COLO668 (cell line): ENCODE measurements at regions not wholly inside any gene's neighbourhood (a gene's known extent, or its start where the extent isn't known, plus 50 kb on each side); places are given as distances from the start of the nearest gene placed in this dataset.
"Not testable (repeated sequence)": the region's sequence is repeated elsewhere in the genome, so short reads cannot be mapped to it uniquely, and the experiment has no call there.

Source experiments
- DNase-seq: peaks from one replicate; lab custom pipeline; 2025; ENCODE audit not compliant: unreplicated experiment; lab: John Stamatoyannopoulos, UW

DNA sequence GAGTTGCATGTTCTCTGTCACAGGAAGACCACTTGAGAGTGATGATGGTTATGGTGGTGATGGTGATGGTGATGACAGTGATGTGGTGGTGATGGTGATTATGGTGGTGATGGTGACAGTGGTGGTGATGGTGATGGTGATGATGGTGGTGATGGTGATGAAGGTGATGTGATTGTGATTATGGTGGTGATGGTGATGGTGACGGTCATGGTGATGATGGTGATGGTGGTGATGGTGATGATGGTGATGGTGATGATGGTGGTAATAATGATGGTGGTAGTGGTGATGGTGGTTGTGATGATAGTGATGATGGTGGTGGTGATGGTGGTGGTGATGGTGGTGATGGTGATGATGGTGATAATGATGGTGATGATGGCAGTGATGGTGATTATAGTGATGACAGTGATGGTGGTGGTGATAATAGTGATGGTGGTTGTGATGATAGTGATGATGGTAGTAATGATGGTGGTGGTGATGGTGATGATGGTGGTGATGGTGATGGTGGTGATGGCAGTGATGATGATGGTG is 93.7 kb downstream of the ASB1 start:
- DNase-seq = no peak

DNA sequence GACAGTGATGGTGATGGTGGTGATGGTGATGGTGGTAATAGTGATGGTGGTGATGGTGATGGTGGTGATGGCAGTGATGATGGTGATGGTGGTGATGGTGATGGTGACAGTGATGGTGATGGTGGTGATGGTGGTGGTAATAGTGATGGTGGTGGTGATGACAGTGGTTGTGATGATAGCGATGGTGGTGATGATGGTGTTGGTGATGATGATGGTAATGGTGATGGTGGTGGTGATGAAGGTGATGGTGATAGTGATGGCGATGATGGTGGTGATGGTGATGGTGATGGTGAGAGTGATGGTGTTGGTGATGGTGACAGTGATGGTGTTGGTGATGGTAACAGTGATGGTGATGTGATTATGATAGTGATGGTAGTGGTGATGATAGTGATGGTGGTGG is 94.3 kb downstream of the ASB1 start:
- no peak for DNase-seq

DNA sequence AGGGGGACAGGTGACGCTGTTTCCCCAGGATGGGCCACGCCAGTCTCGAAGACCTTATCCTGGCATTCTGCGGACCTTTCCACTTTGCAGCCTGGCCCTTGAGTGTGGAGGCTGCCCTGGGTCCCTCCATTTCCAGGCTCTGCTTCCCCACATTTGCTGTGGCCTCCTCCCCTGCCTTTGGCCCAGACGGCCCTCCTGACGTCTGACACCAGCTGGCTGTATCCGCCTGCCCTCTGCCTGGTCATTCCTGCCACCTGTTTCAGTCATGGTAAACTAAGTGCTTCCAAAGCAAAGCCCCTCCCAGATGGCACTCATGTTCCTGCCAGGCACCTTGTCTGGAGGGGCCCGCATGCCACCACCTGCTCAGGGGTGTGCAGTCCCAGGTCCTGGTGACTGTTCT is 95.1 kb downstream of the ASB1 start:
- peak; percentile 54 for DNase-seq

DNA sequence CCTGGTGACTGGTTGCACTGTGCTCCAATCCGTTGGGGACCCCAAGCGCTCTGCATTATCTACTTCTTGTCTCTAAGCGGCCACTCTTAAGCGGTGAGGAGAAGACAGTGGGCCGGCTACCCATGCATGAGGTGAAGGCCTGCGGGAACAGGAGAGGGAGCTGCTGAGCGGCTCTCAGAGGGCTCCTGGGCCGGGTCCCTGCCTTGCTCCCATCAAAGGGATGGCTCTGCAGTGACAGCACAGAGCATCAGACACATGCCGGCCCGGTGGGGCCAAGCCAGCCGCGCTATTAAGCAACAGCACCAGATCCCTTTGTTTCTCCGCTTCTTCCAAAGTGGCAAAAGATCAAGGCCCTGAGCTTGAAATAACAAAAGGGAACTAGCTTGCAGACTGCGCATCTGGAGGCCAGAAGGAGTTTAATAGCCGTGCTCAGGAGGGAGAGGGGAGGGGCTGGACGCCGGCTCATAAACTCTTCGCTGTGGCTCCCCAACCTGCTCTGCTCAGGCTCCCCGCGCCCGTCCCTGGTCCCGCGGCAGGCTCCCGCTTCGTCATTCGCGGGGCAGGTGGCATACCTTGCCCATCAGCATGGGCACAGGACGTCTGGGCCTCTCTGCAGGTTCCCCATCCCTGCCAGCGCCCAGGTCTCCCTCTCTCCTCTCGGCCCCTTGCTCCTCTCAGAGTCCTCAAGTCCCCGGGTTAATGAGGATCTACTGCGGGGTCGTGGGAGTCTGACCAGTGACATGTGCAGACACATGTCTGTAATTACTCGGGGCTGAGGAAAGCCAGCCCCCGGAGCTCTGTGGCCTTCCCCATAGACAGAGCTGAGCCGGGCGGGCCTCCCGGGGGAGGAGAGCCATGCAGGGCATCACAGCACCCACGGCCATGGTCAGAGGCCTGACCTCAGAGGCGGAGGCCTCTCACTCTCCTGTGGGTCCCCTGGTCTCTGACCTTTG is 96.7 kb downstream of the ASB1 start:
- no peak for DNase-seq

DNA sequence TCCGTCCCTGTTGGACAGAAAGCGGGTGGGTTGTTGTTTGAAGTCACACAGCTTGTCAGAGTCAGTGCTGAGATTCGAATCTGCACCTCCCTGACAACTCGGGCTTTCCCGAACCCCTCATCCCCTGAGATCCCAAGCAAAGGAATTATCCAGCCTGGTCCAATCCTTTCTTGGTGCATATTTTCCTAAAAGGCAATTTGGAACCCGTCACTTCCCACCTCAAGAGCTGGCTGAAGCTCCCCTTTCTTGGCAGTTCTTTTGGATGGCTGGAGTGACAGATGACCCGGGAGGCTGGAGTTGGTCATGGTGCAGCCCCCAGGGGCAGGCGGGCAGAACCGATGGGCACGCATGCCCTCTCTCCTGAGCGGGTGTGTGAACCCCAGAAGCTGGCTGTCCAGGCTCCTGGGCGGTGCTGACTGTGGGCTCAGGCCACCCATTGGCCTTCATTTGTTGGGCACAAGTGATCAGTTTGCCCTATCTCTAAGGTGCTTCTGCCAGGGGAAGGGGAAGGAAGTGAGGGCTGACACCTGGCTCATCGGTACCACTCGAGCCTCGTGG is 97.8 kb downstream of the ASB1 start:
- DNase-seq = no peak

DNA sequence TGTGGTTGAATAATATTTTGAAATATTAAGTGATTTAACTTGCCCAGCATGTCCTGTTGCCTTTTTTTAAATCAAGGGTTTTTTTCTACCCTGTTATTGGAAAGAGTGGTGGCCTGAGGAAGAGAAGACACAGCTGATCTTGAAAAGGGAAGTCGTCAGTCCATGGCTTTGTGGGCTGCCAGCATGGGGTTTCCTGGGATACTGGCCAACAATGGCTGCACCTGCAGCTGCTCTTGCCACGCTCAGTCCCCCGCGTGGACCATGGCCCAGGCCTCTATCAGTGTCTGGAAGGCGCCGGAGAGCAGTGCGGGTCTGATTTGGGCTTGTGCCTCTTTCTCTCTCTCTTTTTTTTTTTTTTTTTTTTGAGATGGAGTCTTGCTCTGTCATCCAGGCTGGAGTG is 99.3 kb downstream of the ASB1 start:
- DNase-seq = peak; percentile 51

DNA sequence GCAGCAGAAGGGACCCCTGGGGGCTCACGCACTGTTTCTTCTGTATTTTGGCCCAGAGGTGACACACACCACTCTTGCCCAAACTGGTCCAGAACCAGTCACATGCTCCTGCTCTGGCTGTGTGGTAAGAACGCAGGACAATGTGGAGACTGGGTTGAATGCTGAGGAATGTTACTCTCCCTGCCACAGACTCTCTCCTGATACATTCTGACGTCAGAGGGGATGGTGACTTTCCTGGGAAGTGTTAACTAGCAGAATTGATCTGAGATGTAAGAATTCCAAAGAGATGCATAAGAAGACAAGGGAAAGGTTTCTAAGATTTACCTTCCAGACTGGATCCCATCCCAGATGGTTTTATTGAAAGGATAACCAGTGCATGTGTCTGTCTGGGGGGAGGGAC is 100.8 kb downstream of the ASB1 start:
- no peak for DNase-seq

DNA sequence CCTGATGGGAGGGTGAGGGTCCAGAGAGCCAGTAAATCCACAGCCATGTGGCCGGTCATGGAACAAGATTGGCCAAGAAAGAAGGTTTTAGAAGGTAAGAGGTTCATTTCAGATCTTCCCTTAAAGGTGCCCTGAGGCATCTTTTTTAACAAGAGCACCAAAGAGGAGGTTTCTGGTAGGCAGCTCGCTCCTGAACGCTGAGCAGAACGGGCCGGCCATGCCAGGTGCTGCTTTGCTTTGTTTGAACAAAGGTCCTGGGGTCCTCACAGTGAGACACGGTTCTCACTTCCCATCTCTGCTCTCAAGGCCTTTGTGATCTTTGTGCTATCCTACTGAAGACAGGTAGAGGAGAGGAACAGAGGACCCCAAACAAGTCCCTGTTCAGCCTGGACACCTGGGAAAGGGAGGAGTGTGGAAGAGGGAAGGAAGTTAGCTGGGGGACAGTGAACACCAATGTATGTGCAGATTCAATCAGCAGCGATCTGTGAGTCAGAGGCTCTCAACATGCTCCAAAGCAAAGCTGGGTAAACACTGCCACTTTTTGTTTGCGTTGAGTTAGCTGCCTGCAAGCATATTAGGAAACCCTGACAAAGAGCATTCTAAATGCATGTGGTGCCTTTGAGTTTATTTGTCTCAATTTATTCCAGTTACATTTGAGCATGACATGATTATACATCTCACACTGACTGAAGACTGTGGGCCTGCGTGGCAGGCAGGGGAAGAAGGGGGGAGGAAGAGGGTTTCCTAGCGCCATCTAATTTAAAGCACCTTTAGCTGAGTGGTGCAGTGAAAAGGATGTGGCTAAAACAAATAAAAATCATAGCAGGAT is 102.4 kb downstream of the ASB1 start:
- peak; percentile 70 for DNase-seq

DNA sequence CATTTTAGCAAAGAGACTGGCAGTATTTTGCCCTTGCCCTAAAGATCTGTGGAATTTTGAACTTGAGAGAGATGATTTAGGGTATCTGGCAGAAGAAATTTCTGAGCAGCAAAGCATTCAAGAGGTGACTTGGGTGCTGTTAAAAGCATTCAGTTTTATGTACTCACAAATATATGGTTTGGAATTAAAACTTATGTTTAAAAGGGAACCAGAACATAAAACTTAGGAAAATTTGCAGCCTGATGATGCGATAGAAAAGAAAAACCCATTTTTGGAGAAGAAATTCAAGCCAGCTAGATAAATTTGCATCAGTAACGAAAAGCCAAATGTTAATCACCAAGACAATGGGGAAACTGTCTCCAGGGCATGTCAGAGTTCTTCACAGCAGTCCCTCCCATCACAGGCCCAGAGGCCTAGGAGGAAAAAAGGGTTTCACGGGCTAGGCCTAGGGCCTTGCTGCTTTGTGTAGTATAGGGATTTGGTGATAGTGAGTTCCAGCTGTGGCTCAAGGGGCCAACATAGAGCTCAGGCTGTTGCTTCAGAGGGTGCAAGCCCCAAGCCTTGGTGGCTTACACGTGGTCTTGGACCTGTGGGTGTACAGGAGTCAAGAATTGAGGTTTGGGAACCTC is 104.4 kb downstream of the ASB1 start:
- DNase-seq = not testable (repeated sequence)

DNA sequence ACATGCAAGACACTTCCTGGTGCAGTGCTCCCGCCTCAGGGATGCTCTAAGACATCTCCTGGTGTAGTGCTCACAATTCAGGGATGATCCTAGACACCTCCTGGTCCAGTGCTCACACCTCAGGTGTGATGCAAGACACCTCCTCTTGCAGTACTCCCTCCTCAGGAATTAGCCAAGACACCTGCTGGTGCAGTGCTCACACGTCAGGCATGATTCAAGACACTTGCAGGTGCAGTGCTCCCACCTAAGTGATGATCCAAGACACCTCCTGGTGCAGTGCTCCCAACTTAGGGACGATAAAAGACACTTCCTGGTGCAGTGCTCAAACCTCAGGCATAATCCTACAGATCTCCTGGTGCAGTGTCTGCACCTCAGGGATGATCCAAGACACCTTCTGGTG is 117.0 kb downstream of the ASB1 start:
- DNase-seq = not testable (repeated sequence)

DNA sequence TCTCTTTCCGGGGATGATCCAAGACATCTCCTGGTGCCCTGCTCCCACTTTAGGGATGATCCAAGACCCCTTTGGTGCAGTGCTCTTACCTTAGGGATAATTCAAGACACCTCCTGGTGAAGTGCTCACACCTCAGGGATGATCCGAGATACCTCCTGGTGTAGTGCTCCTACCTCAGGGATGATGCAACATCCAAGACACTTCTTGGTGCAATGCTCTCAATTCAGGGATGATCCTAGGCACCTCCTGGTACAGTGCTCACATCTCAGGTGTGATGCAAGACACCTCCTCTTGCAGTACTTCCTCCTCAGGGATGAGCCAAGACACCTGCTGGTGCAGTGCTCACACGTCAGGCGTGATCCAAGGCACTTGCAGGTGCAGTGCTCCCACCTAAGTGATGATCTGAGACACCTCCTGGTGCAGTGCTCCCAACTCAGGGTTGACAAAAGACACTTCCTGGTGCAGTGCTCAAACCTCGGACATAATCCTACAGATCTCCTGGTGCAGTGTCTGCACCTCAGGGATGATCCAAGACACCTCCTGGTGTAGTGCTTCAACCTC is 122.3 kb downstream of the ASB1 start:
- DNase-seq = no peak

DNA sequence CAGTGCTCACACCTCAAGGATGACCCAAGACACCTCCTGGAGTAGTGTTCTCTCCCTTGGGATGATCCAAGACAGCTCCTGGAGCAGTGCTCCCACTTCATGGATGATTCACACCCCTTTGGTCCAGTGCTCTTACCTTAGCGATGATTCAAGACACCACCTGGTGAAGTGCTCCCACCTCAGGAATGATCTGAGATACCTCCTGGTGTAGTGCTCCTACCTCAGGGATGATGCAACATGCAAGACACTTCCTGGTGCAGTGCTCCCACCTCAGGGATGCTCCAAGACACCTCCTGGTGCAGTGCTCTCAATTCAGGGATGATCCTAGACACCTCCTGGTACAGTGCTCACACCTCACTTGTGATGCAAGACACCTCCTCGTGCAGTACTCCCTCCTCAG is 123.1 kb downstream of the ASB1 start:
- no peak for DNase-seq

DNA sequence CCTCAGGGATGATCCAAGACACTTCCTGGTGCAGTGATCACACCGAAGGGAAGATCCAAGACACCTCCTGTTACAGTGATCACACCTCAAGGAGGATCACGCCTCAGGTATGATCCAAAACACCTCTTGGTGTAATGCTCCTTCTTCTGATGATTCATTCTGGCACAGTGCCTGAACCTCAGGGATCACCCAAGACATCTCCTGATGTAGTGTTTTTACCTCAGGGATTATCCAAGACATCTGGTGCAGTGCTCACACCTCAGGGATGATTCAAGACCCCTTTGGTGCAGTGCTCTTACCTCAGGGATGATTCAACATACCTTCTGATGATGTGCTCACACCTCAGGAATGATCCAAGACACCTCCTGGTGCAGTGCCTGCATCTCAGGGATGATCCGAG is 124.4 kb downstream of the ASB1 start:
- no peak for DNase-seq

DNA sequence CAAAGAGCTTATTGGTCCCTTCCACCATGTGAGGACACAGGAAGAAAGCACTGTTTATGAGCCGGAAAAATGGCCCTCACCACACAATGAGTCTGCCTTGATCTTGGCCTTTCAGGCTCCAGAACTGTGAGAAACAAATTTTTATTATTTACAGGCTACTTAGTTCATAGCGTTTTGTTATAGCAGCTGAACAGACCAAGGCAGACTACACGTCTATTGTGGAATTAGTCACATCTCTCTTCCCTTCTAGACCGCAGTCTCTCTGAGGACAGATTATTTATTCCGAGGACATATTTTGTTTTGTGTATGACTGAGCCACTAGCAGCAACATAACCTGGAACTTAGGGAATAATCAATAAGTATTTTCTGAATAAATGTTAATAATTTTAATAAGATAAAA is 125.5 kb downstream of the ASB1 start:
- no peak for DNase-seq

DNA sequence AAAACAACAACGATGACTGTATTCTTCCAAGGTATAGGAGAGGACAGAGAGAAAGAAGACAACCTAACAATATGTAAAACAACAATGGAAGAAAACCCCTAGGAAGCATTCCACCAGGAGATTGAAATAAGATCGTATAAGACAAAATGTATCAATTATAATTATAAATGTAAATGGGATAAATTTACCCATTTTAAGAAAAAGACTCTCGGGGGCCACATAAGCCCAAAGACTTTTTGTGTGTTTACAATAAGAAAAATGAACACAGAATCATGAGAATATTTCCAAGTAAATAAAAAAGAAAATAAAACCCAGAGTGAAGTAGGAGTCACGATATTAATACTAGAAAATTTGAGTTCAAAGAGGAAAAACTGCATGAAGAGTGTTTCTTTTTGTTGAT is 126.4 kb downstream of the ASB1 start:
- DNase-seq = no peak

DNA sequence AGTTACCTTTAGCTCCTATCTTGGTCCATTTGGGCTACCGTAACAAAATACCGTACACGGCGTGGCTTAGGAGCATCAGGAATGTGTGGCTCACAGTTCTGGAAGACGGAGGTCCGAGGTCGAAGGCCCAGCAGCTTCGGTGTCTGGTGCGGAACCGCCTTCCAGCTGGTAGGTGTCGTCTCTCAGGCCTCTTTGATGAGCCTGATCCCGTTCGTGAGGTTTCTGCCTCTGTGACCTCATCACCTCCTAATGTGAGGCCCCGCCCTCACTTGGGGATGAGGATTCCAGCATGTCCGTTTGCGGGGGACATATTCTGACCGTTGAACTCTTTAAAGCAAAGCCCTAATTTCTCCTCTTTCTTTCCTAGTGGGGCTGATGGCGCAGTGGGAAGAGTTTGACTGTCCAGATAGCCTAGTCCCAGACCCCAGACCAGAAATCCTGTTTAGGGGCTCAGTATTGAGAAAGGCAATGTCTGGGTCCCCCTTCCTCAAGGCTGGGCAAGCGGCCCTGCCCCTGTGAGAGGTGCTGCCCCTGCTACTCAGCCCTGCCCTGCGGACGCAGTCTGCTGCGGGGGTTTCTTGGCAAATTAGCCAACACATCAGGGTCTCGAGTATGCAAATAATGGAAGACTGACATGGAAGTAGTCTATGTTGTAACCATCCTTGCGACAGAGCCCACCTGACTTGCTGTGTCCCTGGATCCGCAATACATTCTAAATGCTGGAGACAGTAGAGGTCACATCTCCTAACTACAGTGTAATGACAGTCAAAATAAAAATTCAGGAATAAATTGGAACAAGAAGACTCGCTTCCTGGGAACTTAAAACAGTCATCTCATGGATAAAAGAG is 128.0 kb downstream of the ASB1 start:
- no peak for DNase-seq

DNA sequence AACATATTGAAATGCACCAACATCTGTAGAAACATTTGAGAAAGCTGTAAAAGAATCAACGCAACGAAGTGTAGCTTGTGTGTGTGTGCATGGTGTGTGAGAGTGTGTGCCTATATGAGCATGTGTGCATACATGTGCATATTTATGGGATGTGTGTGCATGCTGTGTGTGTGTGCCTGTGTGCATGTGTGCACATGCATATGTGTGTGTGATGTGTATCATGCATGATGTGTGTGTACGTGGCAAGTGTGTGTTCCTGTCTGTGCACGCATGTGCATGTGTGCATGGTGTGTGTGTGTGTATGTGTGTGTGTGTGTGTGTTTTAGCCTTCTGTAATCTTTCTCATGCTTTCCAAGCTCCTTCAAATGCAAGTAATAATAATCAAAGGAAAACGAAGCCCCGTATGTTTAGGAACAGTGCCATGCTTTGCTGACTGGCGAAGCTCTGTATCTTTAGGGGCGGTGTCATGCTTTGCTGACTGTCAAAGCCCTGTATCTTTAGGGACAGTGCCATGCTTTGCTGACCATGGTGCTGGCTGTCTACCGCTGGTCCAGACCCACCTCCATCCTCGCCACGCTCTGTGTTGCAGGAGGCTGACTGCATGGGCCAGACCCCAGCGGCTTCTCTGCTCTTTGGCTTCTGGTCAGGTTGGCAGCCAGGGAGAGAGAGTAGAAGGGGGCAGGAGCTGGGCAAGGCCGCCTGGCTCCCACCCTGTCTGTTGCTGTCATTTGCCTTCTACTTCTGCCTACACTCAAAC is 129.2 kb downstream of the ASB1 start:
- DNase-seq = no peak

DNA sequence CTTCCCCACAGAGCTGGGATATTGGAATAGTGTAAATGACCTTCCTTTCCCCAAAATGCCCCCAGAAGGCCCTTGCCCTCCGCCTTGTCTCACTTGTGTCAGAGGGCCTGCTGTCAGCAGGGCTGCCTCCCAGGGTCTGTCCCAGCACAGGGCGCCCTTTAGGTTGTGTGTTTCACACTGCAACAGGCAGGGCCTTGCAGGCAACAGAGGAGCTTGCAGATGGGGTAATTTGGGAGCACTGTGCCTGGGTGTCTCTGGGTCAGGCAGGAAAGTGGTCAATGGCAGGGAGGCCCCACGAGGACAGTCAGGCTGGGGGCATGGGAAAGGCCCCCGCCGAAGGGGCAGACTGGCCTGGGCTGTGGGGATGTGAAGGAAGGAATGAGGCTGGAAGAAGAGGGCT is 130.7 kb downstream of the ASB1 start:
- no peak for DNase-seq

DNA sequence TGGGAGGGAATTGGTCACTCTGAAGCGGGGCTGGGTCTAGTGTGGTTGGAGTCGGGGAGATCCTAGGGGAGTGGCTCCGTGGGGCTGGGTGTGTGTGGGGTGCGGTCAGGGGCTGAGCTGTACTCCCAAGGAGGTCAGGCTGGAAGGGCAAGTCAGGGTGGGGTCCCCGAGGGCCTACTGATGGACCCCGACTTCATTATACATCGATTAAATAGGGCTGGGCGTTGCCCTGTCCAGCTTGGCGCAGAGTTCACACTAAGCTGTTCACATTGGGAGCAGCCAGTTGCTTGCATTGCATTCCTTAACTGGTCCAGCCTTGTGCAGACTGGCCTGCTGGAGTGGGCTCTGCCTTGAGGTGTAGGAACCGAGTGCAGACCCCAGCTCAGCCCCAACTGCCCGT is 131.2 kb downstream of the ASB1 start:
- no peak for DNase-seq
